ENCODE measurements at regions not wholly inside any gene's neighbourhood (a gene's known extent, or its start where the extent isn't known, plus 50 kb on each side); places are given as distances from the start of the nearest gene placed in this dataset.

GRCh38 chr22:19606332-19607191 is 82.4 kb upstream of the CLDN5 start:
- TF ChIP-seq POLR2A (IDR thresholded peaks at IDR 0.05) (no peak), CTCF (IDR thresholded peaks at IDR 0.05) (no peak)
